B cell (primary cell): ENCODE measurements at regions not wholly inside any gene's neighbourhood (a gene's known extent, or its start where the extent isn't known, plus 50 kb on each side); places are given as distances from the start of the nearest gene placed in this dataset.
"Not testable (repeated sequence)": the region's sequence is repeated elsewhere in the genome, so short reads cannot be mapped to it uniquely, and the experiment has no call there.

Experiments
- ATAC-seq: fragments of 200-7000 bp; cut with Tn5 transposase; one replicate; pipeline ENCODE4 v1.10.0; 2021; ENCODE audit warnings: low read depth, mild to moderate bottlenecking, moderate number of reproducible peaks, moderate library complexity
- CTCF ChIA-PET: fragments of 350-600 bp; sonication (Branson Sonifier 250); formaldehyde crosslinking; loops from one replicate; lab custom pipeline; 2021; ENCODE audit warnings: antibody characterized with exemption, inconsistent platforms; lab: Charles Lee
- POLR2A ChIA-PET: fragments of 350-600 bp; sonication (Branson Sonifier 250); formaldehyde crosslinking; loops from one replicate; lab custom pipeline; 2021; ENCODE audit warnings: antibody characterized with exemption; lab: Charles Lee
- DNase-seq: peaks from one replicate; pipeline ENCODE4 v3.0.0; 2013
- H2AFZ ChIP-seq: 2 replicates; pipeline ENCODE4 v1.6.1; 2012; ENCODE audit warnings: mild to moderate bottlenecking, low read depth, low read length; ENCODE audit not compliant: insufficient read depth, poor library complexity, severe bottlenecking
- H3K27ac ChIP-seq, 2 donors: 1 replicate in 1 of 2; 2 replicates in 1 of 2; pipeline ENCODE4 v1.5.1; 2012 to 2013; ENCODE audit warnings: low read length in 2 of 2, mild to moderate bottlenecking in 2 of 2, moderate library complexity in 1 of 2
- H3K27me3 ChIP-seq, 4 experiments: fragments of 200-600 bp in 1 of 4; sonication (generic) in 1 of 4; replicated peaks in 1 of 4; 1 replicate in 2 of 4; 2 replicates in 2 of 4; pipeline versions ENCODE4 v1.6.1 to v1.7.0; 2013 to 2016; ENCODE audit warnings: low read length in 3 of 4, mild to moderate bottlenecking in 2 of 4, mixed read lengths in 1 of 4, moderate library complexity in 1 of 4; ENCODE audit not compliant: insufficient read depth in 4 of 4, control insufficient read depth in 3 of 4; ENCODE audit errors: control extremely low read depth in 1 of 4
- H3K36me3 ChIP-seq, 2 experiments: replicated peaks in 1 of 2; 1 replicate in 1 of 2; 2 replicates in 1 of 2; pipeline versions ENCODE4 v1.6.1 to v1.7.1; 2013; ENCODE audit warnings: low read length in 1 of 2; ENCODE audit not compliant: insufficient read depth in 2 of 2, control insufficient read depth in 1 of 2; ENCODE audit errors: control extremely low read depth in 1 of 2, extremely low read depth in 1 of 2
- H3K4me1 ChIP-seq, 2 donors: fragments of 200-600 bp in 1 of 2; sonication (generic) in 1 of 2; 1 replicate in 1 of 2; 2 replicates in 1 of 2; pipeline versions ENCODE4 v1.5.1 to v1.6.1; 2013 to 2017; ENCODE audit warnings: low read length in 2 of 2; ENCODE audit not compliant: control insufficient read depth in 2 of 2, insufficient read depth in 2 of 2
- H3K4me2 ChIP-seq: replicated peaks from 2 replicates; pipeline ENCODE3; 2012; ENCODE audit warnings: mild to moderate bottlenecking, low read depth, low read length; ENCODE audit not compliant: poor library complexity, severe bottlenecking
- H3K4me3 ChIP-seq, 5 experiments: fragments of 200-600 bp in 1 of 5; sonication (generic) in 1 of 5; 1 replicate in 3 of 5; 2 replicates in 2 of 5; pipeline versions ENCODE4 v1.5.1 to v1.7.0; 2011 to 2016; ENCODE audit warnings: low read length in 4 of 5, mild to moderate bottlenecking in 4 of 5, low read depth in 2 of 5, control low read depth in 1 of 5, moderate library complexity in 1 of 5; ENCODE audit not compliant: insufficient read depth in 1 of 5; ENCODE audit errors: control extremely low read depth in 1 of 5, extremely low read depth in 1 of 5
- H3K79me2 ChIP-seq: fragments of 200-600 bp; sonication (generic); one replicate; pipeline ENCODE4 v1.6.0; 2016; ENCODE audit warnings: low read length; ENCODE audit not compliant: control insufficient read depth, insufficient read depth
- H3K9ac ChIP-seq: fragments of 200-600 bp; sonication (generic); 2 replicates; pipeline ENCODE4 v1.6.1; 2017; ENCODE audit warnings: mild to moderate bottlenecking, low read length, moderate library complexity
- H3K9me3 ChIP-seq, 3 donors: one replicate each; pipeline versions ENCODE4 v1.6.1 to v1.7.1; 2013; ENCODE audit warnings: low read length in 2 of 3; ENCODE audit not compliant: control insufficient read depth in 2 of 3, insufficient read depth in 1 of 3; ENCODE audit errors: control extremely low read depth in 1 of 3
- H4K20me1 ChIP-seq: 2 replicates; pipeline ENCODE4 v1.6.0; 2012; ENCODE audit warnings: mild to moderate bottlenecking, low read length; ENCODE audit not compliant: insufficient read depth, control insufficient read depth, poor library complexity, severe bottlenecking
- H3K27ac Mint-ChIP-seq: one replicate; pipeline ENCODE4 v1.8.0; 2021; ENCODE audit warnings: mixed read lengths
- H3K27me3 Mint-ChIP-seq: one replicate; pipeline ENCODE4 v1.8.0; 2021; ENCODE audit warnings: mixed read lengths
- H3K4me1 Mint-ChIP-seq: one replicate; pipeline ENCODE4 v1.8.0; 2021; ENCODE audit warnings: mixed read lengths
- H3K4me3 Mint-ChIP-seq: one replicate; pipeline ENCODE4 v1.8.0; 2021; ENCODE audit warnings: mixed read lengths
- H3K9me3 Mint-ChIP-seq: one replicate; pipeline ENCODE4 v1.8.0; 2022; ENCODE audit warnings: mixed read lengths; ENCODE audit not compliant: insufficient read depth
- EZH2 ChIP-seq: IDR thresholded peaks from 2 replicates; pipeline ENCODE4 v1.6.1; 2012; ENCODE audit warnings: borderline replicate concordance, low read depth, mild to moderate bottlenecking, moderate library complexity, low read length; ENCODE audit not compliant: insufficient read depth, poor library complexity, severe bottlenecking
- whole genome bisulfite sequencing: methylation state at CpG from one replicate; pipeline ENCODE4 v1.1.5; 2013; ENCODE audit warnings: missing lambda C conversion rate; ENCODE audit not compliant: insufficient coverage; 5-methylcytosine and 5-hydroxymethylcytosine counted together
- intact Hi-C: fragments of 100-400 bp; cut with micrococcal nuclease; formaldehyde crosslinking; loops from one replicate; pipeline ENCODE4 v1.10.0; 2022
- TF ChIP-seq, protein P1 (sequence below): fragments of 200-600 bp; IDR thresholded peaks from one replicate; pipeline ENCODE4 v1.8.0; 2022; ENCODE audit warnings: antibody characterized with exemption, mild to moderate bottlenecking

DNA sequence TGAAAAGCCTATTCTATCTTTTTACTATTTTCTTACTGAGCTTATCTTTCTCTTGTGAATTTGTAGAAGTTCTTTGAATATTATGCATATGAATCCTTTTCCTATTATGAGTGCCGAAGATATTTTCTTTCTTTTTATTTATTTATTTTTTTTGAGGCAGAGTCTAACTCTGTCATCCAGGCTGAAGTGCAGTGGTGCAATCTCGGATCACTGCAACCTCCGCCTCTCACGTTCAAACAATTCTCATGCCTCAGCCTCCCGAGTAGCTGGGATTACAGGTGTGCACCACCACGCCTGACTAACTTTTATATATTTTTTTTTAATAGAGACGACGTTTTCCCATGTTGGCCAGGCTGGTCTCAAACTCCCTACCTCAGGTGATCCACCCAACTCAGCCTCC, 109.8 kb downstream of the RHOU start:
- intact Hi-C loops, result no loop called here
- no peak overlapping the region for H3K9ac ChIP-seq
- no peak overlapping the region for H2AFZ ChIP-seq
- H3K4me1 ChIP-seq, result peaks cover 1 to 6% of the 10 kb centered on the region in 2 donors
- no peaks in the 10 kb centered on the region for H3K36me3 ChIP-seq
- H3K79me2 ChIP-seq, result no peaks in the 10 kb centered on the region
- DNase-seq (no peak), ATAC-seq (no peak)
- H3K27me3 Mint-ChIP-seq, result no peaks in the 10 kb centered on the region
- 94% methylated on average over 3 of the region's 8 CpGs for WGBS
- H3K9me3 Mint-ChIP-seq, result peaks cover 5% of the 10 kb centered on the region
- no peak overlapping the region for H3K4me3 Mint-ChIP-seq
- H3K27ac Mint-ChIP-seq, result no peak overlapping the region
- H3K4me1 Mint-ChIP-seq, result peaks cover 15% of the 10 kb centered on the region
- H4K20me1 ChIP-seq, result no peaks in the 10 kb centered on the region
- no peak overlapping the region for H3K4me3 ChIP-seq
- no peak overlapping the region for H3K4me2 ChIP-seq
- no peak overlapping the region for H3K27ac ChIP-seq
- TF ChIP-seq, protein P1, sequence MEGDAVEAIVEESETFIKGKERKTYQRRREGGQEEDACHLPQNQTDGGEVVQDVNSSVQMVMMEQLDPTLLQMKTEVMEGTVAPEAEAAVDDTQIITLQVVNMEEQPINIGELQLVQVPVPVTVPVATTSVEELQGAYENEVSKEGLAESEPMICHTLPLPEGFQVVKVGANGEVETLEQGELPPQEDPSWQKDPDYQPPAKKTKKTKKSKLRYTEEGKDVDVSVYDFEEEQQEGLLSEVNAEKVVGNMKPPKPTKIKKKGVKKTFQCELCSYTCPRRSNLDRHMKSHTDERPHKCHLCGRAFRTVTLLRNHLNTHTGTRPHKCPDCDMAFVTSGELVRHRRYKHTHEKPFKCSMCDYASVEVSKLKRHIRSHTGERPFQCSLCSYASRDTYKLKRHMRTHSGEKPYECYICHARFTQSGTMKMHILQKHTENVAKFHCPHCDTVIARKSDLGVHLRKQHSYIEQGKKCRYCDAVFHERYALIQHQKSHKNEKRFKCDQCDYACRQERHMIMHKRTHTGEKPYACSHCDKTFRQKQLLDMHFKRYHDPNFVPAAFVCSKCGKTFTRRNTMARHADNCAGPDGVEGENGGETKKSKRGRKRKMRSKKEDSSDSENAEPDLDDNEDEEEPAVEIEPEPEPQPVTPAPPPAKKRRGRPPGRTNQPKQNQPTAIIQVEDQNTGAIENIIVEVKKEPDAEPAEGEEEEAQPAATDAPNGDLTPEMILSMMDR, result no peak
- TF ChIP-seq EZH2, result no peak
- POLR2A ChIA-PET, result no interaction called here
- CTCF ChIA-PET, result no interaction called here
- H3K27me3 ChIP-seq, result no peaks in the 10 kb centered on the region
- peaks cover 0 to 13% (median 0%) of the 10 kb centered on the region in 3 donors for H3K9me3 ChIP-seq

DNA sequence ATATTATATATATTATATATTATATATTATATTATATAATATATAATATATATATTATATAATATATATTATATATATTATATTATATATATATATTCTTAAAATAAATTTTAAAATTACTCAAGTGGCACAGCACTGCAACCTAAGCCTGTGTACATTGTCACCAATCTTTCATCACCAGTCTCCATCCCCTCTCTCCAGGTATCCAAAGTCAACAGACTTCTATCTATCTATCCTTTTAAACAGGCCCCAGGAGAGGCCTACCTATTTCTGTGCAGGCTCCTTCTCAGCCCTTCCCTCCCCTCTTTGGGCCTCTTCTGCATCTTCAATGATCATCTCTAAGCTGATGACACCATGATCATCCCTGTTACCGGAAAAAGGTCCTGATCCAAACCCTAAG, 111.7 kb downstream of the RHOU start:
- Mint-ChIP-seq H3K9me3 (peaks cover 5% of the 10 kb centered on the region), H3K4me1 (peaks cover 25% of the 10 kb centered on the region), H3K4me3 (no peak overlapping the region), H3K27me3 (no peaks in the 10 kb centered on the region), H3K27ac (no peak overlapping the region)
- Histone ChIP-seq H4K20me1 (no peaks in the 10 kb centered on the region), H3K9ac (no peak overlapping the region), H3K36me3 (no peaks in the 10 kb centered on the region), H3K9me3 (peaks cover 0 to 13% (median 0%) of the 10 kb centered on the region in 3 donors), H3K27ac (no peak overlapping the region), H3K27me3 (no peaks in the 10 kb centered on the region), H3K4me3 (no peak overlapping the region), H3K4me2 (no peak overlapping the region), H2AFZ (no peak overlapping the region), H3K79me2 (no peaks in the 10 kb centered on the region), H3K4me1 (peaks cover 5 to 15% of the 10 kb centered on the region in 2 donors)
- intact Hi-C loops, result no loop called here
- ATAC-seq (no peak), DNase-seq (no peak)
- POLR2A ChIA-PET, result no interaction called here
- no CpG with 5 or more reads among the region's 1 CpG for WGBS
- TF ChIP-seq, protein P1, result no peak
- CTCF ChIA-PET, result no interaction called here

DNA sequence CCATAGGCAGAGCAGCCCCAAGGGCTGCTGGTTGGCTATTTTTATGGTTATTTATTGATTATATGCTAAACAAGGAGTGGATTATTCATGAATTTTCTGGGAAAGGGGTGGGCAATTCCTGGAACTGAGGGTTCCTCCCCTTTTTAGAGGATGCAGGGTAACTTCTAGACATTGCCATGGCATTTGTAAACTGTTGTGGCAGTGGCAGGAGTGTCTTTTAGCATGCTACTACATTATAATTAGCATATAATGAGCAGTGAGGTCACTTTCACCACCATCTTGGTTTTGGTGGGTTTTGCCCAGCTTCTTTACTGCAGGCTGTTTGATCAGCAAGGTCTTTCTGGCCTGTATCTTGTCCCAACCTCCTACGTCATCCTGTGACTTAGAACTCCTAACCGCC, 112.2 kb downstream of the RHOU start:
- peaks cover 5 to 15% of the 10 kb centered on the region in 2 donors for H3K4me1 ChIP-seq
- 100% methylated on average over 2 of the region's 2 CpGs for WGBS
- H3K4me3 Mint-ChIP-seq, DNase-seq, CTCF ChIA-PET, H3K9me3 Mint-ChIP-seq, H3K36me3 ChIP-seq, H3K27ac ChIP-seq, H3K27me3 ChIP-seq, H3K79me2 ChIP-seq, H3K4me3 ChIP-seq, ATAC-seq, H3K27me3 Mint-ChIP-seq, H3K27ac Mint-ChIP-seq, intact Hi-C loops, H2AFZ ChIP-seq, H4K20me1 ChIP-seq, H3K9me3 ChIP-seq, H3K4me2 ChIP-seq, POLR2A ChIA-PET, H3K9ac ChIP-seq: not testable (repeated sequence)
- peaks cover 26% of the 10 kb centered on the region for H3K4me1 Mint-ChIP-seq
